Right lobe of liver (tissue), 4 donors: ENCODE measurements at regions not wholly inside any gene's neighbourhood (a gene's known extent, or its start where the extent isn't known, plus 50 kb on each side); places are given as distances from the start of the nearest gene placed in this dataset.

Experiments
- CTCF ChIP-seq, 4 donors: fragments of 200-600 bp in 3 of 4; fragments of 450-650 bp in 1 of 4; IDR thresholded peaks; one replicate each; pipeline versions ENCODE4 v1.5.1 to v1.8.0; 2016 to 2022; ENCODE audit warnings: antibody characterized with exemption in 4 of 4, mild to moderate bottlenecking in 2 of 4
- POLR2A ChIP-seq: fragments of 450-650 bp; IDR thresholded peaks from one replicate; pipeline ENCODE4 v1.6.1; 2017; ENCODE audit warnings: antibody characterized with exemption, mild to moderate bottlenecking
- donor health status: DM: no; HTN: no; CAD: no.
- donor health status: DM: no; HTN: no; CAD: no.
- donor health status: DM: no; HTN: yes; CAD: no.

- TF ChIP-seq CTCF (IDR thresholded peaks at IDR 0.05), result no peak
- no peak for TF ChIP-seq POLR2A
Observed at GRCh38 chr13:83298617-83299016, 583.7 kb downstream of the SLITRK1 start.
